Stimulated activated CD8-positive, alpha-beta memory T cell treated with anti-CD3 and anti-CD28 coated beads, Interleukin-4, amount 100 ng/mL, for 1 hour (primary cell): ENCODE measurements at regions not wholly inside any gene's neighbourhood (a gene's known extent, or its start where the extent isn't known, plus 50 kb on each side); places are given as distances from the start of the nearest gene placed in this dataset.
"Not testable (repeated sequence)": the region's sequence is repeated elsewhere in the genome, so short reads cannot be mapped to it uniquely, and the experiment has no call there.

Experiments
- DNase-seq, 2 donors: peaks; one replicate each; pipeline ENCODE4 v3.0.0-alpha.2; 2020; ENCODE audit warnings: low read depth in 2 of 2, low spot score in 1 of 2

DNA sequence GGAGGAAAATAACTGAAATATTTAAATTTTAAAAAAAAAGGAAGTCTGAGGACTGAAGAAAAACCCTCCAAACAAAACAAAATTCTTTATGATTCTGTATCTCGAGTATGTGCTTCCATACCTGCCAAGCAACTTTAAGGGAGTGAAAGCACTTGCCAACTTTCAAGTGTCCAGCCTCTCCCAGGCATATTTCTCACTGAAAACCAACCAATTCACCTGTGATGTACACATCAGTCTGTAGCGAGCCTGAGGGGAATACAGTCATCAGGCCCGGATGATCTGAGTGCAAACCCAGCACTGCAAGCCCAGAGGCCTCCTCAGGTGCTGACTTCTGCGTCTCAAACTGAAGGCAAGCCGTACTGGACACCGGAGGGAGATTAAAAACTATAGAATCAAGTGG lies 164.8 kb upstream of the NT5E start:
- DNase-seq: no peak

DNA sequence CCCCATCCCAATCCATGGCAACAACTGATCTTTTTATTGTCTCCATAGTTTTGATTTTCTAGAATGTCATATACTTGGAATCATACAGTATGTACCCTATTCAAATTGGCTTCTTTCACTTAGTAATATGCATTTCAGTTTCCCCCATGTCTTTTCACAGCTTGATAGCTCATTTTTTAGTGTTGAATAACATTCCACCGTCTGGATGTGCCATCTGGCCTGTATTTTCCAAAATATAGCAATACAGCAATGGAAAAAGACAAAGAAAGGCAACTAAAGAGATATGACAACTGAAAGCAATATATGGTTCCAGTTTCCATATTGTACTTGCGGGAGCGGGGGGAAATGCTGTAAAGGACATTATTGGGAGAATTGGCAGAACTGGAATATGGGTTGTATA lies 166.4 kb upstream of the NT5E start:
- no peak for DNase-seq

DNA sequence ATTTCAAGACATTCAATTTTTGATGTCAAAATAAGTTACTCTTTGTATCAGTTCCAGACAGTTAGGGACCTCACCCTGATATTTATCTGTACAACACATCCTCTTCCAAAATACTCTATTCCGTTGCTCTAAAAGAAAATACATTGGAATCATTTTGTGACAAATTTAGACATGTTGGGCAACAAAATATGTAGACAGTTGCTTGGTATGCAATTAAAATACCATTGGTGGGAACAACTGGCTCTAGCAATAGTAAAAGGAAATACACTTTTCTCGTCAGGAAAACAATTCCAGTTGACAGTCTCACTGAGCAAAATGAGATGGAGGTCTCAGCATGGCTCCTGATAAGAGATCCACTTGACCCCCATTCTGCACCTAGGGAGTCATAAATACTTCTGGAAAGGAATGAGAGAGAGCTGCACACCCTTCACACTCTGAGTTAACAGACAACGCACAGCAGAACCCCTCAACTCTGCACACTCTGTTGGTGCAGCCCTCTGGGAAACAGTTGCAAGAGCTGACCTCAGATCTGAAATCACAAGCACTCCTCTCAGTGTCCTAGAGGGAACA lies 171.3 kb upstream of the NT5E start:
- no peak for DNase-seq

DNA sequence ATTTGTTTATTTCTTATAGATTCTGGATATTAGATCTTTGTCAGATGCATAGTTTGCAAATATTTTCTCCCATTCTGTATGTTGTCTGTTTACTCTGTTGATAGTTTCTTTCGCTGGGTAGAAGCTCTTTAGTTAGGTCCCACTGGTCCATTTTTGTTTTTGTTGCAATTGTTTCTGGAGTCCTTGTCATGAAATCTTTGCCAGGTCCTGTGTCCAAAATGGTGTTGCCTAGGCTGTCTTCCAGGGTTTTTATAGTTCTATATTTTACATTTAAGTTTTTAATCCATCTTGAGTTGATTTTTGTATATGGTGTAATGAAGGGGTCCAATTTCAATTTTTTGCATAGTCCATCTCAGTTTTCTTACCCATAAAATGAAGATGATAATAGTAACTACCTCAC lies 173.9 kb upstream of the NT5E start:
- DNase-seq: not testable (repeated sequence)

DNA sequence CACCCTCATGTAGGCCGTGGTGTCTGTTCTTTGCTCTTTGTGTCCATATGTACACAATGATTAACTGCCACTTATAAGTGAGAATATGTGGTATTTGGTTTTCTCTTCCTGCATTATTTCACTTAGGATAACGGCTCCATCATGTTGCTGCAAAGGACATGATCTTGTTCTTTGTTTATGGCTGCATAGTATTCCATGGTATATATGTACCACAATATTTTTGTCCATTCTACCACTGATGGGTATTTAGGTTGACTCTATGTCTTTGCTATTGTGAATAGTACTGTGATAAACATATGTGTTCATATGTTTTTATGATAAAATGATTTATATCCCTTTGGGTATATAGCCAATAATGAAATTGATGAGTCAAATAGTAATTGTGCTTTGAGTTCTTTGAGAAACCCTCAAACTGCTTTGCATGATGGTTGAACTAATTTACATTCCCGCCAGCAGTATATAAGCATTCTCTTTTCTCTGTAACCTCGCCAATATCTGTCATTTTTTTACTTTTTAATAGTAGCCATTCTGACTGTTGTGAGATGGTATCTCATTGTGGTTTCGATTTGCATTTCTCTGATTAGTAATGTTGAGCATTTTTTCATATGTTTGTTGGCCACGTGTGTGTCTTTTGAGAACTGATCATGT lies 174.4 kb upstream of the NT5E start:
- DNase-seq: no peak

DNA sequence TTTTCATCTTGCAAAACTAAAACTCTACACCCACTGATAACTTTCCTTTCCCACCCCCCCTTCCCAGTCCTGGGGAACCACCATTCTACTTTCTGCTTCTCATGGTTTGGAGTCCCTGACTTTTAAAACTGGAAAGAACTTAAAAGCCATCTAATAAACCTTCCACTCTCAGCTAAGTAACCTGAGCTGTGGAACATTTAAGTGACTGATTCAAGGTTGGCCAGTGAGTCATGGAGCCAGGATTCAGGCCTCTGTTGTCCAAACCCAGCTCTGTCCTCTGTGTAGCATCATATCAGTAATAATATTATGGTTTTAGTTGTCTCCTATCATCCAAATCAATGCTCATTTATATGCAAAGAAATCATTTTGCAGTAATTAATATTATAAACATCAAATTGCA lies 176.0 kb upstream of the NT5E start:
- no peak for DNase-seq

DNA sequence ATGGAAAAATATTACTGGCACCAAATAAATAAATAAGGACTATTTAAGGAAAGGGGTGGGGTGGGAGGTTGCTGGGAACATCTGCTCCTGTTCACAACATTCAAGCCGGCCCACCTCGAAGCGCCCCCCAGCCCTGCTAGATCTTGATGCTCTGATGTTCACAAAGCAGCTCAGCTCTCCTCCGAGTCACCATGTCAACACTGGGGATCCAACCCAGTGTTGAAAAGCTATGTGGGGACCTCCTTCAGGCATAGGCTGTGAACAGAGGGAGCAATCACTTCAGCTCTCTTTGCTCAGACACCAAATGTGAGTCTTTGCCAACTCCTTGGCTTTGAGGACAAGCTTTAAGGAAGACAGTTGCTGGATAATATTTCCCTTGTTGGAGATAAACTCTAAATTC lies 176.8 kb upstream of the NT5E start:
- DNase-seq: no peak

DNA sequence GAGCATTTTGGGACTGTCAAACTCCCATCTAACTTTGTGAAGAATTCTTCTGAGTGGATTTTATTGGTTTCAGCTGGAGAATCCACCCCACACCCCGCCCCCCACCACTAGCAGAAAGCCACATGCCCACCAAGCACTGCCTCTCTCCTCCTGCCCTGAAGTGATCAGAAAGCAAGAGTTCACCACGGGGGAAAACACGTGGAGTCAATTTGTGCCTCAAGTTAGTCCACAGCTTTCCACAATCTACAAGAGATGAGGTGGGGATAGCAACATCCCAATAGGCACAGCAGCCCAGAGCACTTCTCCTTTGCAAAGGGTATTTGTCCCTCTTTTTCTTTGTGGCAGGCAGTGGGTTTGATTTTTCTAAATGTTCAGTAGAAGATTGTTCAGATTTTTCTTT lies 177.3 kb upstream of the NT5E start:
- DNase-seq: no peak

DNA sequence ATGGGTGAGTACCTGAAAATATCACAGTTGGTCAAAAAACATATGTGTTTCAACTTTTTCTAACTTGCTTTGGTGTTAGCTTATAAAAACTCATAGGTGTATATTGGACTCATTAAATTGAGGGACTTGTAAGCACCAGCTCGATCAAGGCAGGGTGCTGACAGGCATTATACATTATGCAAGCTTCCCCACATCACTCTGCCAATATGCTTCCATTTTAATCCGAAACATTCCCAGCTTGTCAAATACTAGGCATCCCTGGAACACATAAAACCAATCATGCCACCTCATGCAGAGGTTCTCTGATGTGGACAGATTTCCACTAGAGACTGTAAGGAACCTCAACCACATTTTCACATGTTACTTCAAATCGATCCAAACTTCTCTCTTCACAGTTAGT lies 187.3 kb upstream of the NT5E start:
- no peak for DNase-seq

DNA sequence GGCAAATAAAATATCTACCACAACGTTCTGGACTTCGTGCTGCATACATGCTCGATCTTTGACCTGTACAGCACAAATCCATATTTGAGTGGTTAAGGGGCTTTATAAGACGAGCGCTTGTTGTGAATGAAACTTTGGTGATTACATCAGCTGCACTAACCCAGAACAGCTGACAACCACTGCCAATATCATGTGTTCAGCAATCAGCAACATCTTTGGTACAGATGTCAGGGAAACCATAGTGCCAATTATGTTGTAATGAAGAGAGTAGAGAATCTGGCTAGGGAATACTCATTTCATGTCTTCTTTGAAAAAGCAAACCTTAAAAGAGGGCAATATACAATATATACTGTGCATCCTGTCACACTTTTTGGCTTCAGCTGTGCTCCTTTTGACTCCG lies 188.6 kb upstream of the NT5E start:
- no peak for DNase-seq

DNA sequence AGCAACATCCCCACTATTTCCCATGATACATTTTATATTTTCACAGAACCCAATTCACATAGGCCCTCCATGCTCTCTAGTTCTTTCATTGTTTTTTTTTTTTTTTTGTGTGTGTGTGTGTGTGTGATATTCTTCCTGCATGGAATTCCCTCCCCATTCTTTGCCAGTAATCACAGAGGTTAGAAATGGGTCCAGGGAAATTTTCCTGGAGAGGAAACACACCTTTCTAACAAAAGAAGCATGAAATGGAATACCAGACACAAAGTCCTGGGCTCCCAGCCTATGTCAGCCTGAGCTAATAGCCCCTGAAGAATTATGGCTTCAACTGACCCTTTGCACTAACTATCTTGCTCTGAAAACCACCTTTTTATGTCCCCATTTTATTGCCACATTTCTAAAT lies 194.2 kb upstream of the NT5E start:
- no peak for DNase-seq

DNA sequence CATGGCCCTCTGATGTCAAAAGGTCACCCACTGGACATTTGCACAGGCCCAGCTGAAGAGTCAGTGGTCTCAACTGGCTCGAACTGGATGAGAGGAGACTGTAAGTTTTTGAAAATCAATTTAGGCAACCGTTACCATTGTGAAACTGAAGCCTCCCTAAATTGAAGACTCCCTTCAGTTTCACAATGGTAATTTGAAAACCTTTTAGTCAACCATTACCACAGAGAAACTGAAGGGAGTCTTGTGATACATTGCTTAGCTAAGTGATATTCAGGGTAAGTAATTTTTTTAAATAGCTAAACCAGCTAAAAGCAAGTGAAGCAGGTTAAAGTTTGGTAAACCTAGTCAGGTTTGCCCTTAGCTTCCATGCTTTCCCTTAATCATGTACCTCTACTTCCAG lies 197.3 kb upstream of the NT5E start:
- DNase-seq: no peak

DNA sequence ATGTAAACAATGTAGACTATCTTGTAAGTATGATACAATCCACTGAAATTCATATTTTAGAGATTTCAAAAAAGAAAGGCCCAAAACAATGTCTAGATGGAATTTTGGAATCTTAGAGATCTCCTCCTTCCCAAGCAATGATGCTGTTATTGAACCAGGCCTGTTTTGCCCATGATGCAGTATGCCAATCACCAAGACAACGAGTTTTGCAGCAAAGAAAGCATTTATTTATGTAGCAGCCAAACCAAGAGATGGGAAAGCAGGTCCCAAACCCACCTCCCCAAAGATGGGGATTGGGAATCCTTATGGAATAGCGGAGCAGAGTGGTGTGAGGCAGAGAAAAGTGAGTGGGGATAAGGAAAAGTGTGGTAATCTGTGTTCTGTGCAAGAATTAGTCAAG lies 197.8 kb upstream of the NT5E start:
- DNase-seq: no peak

DNA sequence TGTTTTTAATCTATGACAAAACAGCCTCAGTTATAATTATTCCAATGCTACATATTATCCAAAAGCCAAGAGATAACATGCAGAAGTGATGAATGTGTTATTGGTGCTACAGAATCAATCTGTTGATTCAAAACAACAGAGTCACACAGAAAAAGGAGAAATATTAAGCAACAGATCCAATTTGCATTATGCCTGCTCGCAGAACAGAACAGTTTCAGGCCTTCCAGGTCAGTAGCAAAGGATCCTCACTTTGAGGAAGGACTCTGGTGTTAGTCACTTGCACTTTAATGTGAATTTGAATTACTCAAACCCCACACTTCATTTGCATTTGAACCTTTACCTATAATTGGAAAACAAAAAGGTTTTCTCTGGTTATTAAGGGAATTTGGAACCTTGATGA lies 198.6 kb upstream of the NT5E start:
- DNase-seq: no peak

DNA sequence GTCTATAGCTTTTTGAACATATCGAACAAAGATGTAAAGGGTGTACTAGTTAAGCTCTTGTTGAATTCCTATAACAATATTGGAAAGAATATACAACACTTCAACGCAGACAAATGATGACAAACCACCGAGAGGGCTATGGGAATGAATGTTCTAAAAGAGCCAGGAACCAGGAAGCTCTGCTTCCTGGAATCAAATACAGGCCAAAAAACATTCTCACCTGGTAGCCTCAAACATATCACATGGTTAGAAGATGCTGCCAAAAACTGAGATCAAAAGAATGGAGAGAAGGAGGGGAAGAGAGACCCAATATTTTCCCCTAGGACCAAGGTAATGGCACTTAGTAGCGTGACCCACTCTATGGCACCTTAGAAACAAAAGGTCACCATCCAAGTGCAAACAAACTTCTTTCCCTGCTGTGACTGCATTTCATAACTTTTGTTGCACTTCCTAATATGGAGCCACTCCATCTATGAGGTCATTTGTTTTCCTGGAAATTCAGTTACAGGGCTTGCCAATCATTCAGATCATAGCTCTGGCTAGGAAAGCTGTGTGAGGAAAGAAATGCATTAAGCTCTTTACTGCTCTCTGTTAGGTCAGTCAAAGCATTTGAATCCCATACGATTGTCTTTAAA lies 199.2 kb upstream of the NT5E start:
- no peak for DNase-seq

DNA sequence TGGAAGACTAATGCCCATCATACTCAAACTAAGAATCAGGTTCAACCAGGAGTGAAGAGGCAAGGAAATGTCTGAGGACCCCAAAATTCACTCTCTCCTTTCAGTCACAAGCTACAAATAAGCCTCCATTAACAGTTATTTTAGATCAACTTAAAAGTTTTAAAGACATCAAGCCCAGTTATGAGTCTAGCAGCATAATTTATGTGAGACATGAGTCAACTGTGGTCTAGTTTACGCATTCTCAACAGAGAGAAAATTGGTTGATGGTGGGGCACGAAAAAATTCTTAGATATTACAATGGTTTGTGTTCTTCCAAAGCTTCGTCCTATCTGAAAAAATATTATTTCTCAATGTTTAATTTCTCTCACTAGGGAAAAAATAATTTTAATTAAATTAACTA lies 204.9 kb upstream of the NT5E start:
- no peak for DNase-seq

DNA sequence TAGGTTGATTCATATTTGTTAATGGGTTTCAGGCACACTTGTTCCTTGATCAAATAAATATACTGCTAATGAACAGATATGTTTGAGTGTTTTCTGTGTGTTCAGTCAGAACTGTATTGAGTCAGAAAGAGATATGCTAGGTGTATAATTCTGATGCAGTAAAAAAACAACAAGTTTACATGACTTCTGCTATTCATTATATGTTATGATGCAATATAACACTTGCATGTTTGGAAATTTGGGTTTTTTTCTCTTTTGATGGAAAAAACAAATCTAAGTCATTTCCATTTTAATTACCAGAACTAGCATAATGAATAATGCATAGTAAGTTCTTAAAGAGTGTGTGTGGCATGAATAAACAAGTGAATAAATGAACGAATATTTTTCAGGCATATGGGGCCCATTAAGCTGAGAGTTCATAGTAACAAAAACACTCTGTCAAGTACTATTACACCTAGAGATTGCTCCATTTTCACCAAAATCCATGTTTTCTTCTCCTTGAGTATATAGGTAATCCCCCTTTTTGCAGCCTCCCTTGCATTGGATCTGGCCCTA lies 208.3 kb upstream of the NT5E start:
- DNase-seq: no peak

DNA sequence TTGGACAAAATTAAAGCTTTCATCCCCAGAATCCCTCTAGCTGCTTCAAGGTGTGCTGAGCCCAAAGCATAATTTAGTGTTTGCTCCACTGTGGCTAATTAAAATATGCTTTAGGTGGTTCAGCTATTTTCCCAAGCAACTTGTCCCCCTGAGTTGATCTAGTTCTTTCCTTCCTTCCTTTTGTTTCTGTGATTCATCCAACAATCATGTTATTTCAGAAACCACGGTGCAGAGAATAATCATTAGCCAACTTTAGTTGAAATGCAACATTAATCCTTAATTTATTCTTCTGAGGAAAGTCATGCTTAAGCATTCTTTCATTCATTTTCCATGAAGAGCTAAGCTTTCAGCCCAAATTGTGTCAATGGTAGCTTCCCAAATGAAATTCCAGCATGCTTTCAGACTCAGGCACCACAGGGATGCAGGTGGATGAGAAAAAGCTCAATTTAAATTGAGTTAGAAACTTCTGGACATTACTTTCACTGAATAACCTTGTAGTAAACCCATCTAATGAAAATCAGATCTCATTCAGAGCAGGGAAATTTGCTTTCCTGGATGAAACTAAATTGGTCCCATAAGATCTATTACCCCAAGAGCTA lies 209.0 kb upstream of the NT5E start:
- DNase-seq: no peak

DNA sequence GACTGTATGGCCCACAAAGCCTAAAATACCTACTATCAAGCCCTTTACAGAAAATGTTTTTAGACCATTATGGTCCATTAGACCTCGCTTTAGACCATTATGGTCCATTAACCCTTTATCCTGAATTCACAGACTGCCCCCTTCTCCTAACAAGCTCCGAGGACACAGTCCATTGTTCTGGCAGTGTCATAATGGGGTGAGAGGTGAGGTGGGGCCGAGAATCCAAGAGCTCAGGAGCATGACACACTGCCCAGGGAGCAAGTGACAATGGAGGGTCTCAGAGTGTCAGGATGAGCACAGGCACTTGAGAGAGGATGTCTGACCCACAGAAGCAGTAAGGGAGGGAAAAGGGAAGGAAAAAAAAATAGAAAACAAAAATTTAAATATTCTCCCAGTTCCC lies 212.4 kb upstream of the NT5E start:
- no peak for DNase-seq

DNA sequence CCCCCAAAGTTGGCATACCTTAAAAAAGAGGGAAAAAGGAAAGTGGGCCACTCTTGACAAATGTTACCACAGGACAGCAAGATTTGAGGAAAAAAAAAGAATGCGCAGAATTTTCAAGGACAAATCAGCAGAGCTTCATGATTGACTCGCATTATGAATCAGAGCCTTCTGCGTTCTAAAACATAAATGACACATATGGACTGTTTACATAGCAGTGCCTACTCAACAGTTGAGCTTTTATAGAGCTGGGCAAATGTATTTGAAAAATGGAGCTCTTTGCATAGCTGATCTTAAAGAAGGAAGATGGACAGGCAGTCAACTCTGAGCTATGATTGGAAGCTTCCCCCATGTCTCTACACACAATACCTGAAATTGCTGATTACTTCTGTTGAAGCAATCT lies 213.2 kb upstream of the NT5E start:
- no peak for DNase-seq

DNA sequence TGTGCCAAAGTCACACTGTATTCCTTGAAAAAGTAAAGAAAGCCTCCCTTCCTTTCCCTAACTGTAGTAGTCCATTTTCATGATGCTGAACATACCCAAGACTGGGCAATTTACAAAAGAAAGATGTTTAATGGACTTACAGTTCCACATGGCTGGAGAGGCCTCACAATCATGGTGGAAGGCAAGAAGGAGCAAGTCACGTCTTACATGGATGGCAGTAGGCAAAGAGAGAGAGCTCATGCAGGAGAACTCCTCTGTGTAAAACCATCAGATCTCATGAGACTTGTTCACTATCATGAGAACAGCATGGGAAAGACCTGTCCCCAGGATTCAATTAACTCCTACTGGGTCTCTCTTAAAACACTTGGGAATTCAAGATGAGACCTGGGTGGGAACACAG lies 222.5 kb upstream of the NT5E start:
- DNase-seq: not testable (repeated sequence)

DNA sequence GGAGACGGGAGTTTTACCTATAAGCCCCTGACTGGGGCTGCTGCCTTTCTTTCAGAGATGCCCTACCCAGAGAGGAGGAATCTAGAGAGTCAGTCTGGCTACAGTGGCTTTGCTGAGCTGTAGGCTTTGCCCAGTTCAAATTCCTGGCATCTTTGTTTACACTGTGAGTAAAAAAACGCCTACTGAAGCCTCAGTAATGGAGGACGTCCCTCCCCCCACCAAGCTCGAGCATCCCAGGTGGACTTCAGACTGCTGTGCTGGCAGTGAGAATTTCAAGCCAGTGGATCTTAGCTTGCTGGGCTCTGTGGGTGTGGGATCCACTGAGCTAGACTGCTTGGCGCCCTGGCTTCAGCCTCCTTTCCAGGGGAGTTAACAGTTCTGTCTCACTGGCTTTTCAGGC lies 237.1 kb upstream of the NT5E start:
- DNase-seq: not testable (repeated sequence)
